ENCODE measurements at regions not wholly inside any gene's neighbourhood (a gene's known extent, or its start where the extent isn't known, plus 50 kb on each side); places are given as distances from the start of the nearest gene placed in this dataset.

DNA sequence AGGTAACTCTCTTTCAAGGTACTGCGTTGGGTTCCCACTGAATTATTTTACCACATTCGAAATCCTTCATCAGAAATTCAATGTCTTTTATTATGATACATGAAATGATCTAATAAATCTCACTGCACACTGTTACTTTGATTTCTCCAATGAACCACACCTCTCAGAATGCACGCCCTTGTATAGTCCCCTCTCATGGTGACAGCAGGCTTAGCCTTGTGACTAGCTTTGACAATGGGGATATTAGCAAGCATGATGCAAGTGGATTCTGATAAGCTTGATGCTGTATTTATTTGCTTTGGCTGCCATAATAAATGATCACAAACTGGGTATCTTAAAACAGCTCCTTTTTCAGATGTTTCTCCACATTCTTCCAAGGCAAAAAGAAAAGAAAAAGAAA is 100.4 kb upstream of the ETV6 start:
- TF ChIP-seq, protein P1, sequence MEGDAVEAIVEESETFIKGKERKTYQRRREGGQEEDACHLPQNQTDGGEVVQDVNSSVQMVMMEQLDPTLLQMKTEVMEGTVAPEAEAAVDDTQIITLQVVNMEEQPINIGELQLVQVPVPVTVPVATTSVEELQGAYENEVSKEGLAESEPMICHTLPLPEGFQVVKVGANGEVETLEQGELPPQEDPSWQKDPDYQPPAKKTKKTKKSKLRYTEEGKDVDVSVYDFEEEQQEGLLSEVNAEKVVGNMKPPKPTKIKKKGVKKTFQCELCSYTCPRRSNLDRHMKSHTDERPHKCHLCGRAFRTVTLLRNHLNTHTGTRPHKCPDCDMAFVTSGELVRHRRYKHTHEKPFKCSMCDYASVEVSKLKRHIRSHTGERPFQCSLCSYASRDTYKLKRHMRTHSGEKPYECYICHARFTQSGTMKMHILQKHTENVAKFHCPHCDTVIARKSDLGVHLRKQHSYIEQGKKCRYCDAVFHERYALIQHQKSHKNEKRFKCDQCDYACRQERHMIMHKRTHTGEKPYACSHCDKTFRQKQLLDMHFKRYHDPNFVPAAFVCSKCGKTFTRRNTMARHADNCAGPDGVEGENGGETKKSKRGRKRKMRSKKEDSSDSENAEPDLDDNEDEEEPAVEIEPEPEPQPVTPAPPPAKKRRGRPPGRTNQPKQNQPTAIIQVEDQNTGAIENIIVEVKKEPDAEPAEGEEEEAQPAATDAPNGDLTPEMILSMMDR (IDR thresholded peaks at IDR 0.05) = no peak
- TF ChIP-seq POLR2A (IDR thresholded peaks at IDR 0.05; ENCODE audit: low read depth) = no peak
- no peak for TF ChIP-seq EP300 (IDR thresholded peaks at IDR 0.05)
